ENCODE measurements at regions not wholly inside any gene's neighbourhood (a gene's known extent, or its start where the extent isn't known, plus 50 kb on each side); places are given as distances from the start of the nearest gene placed in this dataset.

DNA sequence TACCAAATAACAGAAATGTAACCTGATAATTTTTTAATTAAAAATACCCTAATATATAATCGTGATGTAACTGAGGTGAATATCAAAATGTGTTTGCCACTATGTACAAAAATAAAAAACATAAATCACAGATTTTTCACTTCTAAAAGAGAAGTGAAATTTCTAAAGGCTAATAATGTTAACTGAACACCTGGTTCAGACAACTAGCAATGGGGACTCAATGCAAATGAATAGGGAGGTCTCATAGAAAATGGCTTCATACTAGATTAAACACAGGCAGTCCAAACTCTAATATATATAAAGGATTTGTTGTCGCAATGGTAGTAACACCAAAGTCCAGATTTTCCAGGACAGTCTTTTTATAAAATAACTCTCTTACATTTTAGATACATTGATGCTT, 365.4 kb upstream of the ATP2B1 start:
- DNase-seq, result no peak

DNA sequence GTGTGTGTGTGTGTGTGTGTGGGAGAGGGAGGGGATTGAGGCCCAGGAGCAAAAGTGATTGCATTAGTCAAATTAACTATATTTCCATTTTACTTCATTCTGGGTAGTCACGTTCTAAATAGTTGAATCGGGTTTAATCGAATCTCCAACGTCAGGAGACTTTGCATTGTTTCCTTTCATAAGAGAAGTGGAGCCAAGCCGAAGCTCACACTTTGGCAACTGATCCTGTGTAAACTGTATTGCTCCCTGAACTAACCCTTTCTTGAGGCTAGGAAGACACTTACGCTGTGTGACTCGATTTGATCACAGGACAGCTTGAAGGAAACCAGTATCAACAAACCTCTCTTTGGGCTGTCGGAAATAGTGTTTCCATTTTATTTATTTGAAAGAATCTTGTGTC, 363.4 kb upstream of the ATP2B1 start:
- no peak for DNase-seq

DNA sequence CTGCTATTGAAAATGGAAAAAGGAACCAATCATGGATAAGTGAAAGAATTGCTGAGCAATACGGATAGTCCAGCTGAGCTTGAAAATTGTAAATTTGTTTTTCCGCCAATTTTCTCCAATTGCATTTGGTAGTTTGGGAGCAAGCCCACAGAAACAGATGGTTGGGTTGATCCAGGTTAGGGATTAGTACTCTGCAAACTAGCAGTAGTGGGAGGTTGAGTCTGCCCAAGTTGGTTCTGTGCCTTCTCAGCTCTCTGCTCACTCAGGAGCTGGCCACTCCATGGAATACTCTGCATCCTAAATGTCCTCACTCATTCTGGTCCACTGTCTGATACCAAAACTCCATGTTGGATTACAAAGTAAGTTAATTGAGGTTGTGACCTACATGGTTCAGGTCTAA, 361.1 kb upstream of the ATP2B1 start:
- DNase-seq, result no peak

DNA sequence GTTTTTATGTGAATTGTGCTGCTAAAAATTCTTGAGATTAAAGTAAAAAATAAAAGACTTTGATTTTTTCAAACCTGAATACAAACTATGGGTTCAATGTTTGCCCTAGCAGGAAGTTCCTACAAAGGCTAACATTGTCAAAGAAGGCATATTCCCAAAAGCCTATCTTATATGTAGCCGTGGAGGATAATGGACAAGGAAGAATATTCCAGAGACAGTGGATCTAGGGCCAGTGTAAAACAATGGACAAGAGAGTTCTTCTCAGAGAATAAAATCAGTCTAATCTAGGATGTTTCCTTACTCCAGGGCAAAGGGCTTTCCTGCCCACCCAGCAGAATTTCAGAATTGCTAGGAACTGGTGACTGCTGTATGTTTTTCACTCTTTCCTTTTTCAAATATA, 359.2 kb upstream of the ATP2B1 start:
- DNase-seq, result no peak

DNA sequence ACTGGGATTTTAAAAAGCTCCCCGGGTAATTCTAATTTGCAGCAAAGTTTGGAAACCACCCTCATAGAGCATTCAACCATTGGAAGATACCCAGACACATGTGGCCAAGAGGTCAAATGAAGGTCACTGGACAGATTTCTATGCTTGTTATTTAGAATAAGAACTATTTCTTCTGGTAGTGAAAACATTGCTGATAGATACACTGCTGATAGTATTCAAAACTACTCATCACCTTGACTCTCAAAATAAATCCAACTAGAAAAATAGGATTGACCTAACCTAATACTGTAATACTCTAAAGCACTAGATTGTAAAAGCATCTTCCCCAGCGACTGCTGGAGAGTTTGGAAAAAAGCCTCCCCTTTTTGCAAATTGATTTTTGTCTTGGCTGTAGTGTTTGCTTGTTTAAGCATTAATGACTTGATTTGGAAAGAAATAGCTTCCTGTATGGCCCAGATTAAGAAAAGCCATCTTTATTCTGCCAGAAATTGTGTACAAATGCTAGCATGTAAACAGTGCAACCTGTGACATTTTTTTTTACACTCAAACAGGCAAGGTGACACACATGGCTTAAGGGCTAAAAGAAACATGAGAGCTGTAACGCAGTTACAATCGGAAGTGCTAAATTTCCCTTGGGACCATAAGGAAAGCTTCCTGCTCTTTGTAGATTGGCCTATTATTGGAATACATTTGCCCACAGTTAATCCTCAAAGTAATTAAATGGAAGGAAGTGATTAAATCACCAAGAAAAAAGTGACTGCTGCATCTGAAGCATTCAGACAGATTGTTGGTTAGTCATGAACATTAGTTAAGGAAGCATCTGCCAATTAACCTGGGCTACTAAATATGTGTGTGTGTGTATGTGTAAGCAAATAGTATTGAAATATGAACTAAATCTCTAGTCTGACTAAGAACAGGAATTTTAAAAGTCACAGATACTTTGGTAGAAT, 356.5 kb upstream of the ATP2B1 start:
- DNase-seq, result no peak

DNA sequence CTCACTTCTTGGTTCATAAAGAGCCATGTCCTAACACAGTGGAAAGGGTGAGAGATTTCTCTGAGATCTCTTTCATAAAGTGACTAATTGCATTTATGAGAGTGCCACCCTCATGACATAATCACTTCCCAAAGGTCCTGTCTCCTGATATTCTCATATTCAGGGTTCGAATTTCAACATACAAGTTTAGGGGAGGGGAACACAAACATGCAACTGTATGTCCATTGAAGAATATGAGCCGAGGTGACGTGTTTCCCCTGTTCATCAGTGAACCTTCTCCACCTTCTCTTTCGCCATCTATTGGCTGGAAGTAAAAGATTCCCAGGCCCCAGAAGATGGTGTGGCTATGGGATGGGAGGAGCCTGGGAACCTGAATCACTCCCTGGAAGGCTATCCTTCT, 354.2 kb upstream of the ATP2B1 start:
- DNase-seq, result no peak

DNA sequence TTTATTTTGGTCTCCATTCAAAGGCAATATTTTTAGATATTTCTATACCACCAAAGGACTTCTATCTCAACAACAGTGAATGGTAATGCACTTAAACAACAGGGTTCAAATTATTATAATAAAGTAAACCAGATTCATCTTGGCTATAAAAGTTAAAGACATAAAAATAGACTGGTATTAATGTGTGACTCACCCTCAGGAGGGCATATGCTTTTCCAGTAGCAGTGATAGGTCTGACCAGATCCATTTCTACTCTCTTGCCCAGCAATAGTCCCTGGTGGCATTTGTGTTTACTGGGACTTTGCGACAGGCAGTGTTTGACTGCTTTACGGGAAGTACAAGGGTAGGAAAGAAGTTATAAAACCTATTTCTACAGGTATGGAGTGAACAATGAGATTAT, 353.2 kb upstream of the ATP2B1 start:
- no peak for DNase-seq

DNA sequence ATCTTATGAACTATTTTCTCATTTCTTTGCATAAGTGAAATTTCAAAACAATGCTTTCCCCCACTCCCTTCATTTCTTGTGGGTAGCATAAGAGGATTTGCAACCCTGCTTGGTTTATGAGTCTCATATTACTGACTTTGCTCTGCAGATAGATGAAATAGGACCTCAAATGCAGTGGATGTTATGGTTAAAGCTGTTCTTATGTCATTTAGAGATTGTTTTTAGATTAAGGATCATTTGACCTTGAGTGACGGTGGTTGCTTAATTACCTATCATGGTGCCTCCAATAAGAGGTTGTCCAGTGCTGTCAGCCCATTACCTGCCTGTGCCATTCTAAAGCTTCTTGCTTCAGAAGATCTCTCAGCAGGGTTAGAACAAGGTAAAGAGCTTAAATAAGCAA, 351.4 kb upstream of the ATP2B1 start:
- DNase-seq, result no peak

DNA sequence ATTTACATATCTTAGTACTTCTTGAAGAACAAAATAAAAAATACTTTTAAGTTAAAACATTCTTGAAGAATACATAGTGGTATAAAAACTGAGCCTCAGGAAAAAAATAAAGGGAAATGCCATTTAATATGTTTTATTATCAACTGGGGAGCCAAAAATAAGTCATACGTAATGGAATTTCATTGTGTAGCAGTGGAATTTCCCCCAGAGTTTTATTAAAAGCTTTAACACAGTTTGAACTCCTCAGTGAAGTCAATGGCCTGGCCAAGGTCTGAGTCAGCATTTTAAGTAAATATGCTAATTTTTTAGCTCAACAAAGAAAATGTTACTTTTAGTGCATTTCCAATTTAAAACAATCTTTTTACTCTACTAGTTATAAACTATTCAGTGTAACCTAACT, 350.1 kb upstream of the ATP2B1 start:
- no peak for DNase-seq

DNA sequence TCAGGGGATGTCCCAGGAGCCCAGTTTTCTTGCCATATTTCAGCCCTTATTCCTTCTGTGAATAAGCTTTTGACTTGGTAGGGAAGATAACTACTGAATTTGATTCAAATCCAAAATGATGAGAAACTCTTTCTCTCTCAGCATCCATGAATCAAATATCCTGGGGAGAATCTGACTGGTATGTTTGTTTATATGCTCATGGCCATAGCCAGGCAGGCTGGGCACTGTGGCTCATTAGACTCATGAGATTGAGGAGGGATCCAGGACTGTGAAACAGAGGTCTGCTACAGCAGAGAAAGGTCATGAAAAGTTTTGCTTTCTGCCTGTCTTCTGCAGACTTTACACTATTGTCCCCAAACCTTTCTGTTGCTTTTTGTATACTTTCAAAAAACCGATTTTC, 346.4 kb upstream of the ATP2B1 start:
- no peak for DNase-seq

DNA sequence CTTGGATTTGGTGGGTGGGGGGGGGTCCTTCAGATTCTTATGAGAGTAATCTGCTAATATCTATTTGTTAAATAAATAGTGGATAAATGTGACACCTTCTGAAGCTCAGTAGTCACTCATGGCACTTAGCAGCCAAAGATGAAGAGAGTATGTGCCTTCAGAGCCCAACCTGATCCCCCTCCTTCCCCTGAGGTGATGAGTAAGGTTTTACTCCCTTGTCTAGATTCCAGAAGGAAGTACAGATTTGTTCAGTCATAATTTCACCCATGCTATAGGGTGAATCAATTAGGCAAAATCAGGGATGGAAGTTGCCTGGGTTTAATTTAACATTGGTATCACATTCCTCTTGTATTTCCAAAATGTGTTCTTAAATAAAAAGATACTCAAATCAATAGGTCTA, 340.3 kb upstream of the ATP2B1 start:
- DNase-seq, result no peak

DNA sequence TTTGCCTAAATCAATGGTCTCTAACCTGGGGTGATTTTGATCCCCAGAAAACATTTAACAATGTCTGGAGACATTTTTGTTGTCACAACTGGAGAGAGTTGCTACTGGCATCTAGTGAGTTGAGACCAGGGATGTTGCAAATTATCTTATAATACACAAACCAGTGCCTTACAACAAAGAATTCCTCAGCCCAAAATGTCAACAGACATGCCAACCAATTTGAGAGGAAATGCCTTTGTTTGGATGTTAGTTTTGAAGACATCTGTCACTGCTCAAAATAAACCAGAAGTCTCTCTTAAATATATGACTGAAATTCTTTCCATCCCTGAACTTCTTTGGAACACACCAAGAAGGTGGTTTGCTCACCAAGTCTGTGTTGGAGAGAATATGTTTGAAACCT, 336.9 kb upstream of the ATP2B1 start:
- DNase-seq, result no peak

DNA sequence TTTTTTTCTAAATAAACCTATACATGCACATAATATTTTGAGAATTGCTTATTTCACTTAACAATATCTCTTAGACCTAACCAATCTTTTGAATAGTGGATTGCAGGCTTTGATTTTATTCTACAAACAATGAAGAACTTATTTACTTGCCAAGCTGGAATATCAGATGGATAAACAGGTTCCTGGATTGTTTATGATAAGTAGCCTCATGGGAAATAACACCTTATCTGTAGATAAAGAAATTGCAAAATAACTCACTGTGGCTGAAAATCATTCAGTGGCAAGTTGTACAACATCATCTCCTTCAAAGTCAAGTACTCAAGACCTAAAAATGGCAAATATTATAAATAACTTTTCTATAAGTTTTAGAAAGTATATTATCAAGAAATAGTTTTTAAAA, 335.4 kb upstream of the ATP2B1 start:
- no peak for DNase-seq

DNA sequence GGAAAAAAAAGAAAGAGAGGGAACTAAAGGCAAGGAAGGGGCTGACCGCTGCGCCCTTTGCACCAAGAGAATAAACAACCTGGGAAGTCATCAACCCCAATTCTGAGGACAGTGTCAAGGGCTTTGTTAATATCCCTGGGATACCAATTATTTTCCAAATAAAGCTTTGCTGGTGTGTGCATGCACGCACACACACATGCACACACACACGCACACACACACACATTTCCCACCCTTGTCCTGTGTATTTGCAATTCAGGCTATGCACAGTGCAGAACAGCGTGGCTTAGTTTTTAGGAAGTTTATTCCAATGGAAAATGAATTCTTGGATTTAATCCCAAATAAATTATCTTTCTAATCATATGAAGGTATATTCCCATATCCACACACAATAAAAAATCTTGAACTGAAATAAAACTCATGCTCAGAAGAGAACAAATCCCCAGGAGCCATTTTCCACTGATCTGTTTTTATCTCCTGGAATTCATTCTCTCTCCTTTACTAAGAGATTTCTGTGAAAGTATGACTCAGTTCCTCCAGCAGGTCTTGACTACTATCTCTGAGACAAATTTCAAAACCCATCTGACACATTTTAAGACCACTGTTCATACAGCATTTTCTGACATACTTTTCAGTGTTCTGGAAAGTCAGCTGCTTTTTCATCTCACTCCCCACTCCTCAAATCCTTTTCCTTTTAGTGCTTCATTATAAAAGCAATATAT, 334.4 kb upstream of the ATP2B1 start:
- no peak for DNase-seq

DNA sequence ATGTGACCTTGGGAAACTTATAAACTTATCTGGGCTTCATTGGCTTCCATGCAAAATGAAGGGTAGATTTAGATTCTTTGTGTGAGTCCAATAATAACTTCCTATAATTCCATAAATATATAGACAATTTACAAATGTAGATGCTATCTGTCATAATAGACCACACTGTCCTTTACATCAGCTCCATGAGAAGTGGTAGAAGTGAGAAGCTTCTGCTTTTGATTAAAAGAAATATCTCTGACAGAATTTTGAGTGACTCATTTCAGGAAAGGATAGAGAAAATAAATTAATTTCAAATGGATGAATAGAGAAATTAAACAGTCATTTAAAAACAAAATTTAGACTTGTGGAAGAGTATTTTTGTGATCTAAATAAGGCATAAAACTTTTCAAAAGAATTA, 329.7 kb upstream of the ATP2B1 start:
- DNase-seq, result no peak

DNA sequence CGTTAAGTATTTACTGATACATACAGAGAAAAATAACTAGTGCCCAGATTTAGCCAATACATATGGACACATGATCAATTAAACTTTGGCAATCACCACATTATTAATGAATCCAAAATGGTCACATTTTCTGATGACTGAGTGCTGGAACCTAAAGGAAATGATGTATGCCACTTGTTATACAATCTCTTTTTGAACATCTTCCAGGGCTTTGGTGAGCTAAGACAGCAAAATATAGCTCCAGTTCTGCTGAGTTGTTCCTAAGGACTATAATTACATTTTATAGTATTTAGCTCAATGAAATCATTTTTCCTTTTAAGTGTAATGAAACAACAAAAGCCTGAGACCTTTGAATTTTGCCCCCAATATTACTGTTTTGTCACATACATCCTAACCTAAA, 329.1 kb upstream of the ATP2B1 start:
- no peak for DNase-seq

DNA sequence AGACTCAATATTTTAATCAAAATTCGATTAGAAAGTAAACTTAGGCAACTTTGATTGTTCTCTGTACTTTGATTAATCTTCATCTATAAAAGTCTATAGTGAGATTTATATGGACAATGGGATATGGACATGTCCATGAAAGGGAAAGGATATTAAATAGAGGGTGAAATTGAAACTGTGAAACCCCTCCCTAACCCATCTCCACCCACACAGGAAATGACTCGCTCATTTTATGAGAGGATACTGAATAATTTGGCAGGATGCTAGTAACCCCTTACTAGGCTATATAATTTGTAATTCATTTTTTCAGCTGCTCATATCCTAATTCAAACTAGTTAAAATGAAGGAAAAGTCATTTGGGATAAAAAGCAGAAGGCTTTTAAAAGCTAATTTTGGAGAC, 328.0 kb upstream of the ATP2B1 start:
- no peak for DNase-seq

DNA sequence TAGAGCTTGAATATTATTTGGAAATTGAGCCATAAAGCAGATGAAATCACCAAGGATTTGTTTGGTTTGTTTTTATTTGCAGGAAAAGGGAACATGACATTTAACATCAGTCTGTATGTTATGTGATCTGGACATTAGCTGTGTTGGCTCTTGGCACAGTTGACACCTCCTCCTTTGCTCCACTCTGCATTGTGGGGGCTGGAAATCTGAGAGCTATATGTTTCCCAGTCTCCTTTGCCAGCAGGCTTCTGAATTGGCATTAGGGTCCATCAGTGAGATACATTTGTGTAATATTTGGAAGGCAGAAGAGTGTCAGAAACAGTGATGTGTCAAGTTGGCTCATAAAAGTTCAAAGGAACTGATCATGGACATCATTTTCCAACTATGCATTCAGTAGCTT, 322.1 kb upstream of the ATP2B1 start:
- no peak for DNase-seq

DNA sequence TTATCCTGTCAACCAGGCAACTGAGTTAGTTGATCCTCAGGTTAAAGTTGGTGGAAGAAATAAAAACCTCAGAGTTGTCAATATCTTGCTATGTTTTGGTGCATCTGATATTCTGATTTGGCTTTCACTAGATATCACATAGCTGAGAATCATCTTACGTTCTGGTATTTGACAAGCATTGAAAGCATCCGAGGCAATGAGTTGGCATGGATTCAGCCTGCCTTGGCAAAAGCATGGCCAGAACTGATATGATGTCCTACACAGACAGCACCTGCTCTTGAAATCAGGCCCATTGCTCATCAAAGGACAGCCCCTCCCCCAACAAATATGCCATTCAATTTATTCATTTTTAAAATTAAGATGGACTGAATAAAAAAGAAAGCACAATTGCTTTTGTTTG, 320.7 kb upstream of the ATP2B1 start:
- no peak for DNase-seq

DNA sequence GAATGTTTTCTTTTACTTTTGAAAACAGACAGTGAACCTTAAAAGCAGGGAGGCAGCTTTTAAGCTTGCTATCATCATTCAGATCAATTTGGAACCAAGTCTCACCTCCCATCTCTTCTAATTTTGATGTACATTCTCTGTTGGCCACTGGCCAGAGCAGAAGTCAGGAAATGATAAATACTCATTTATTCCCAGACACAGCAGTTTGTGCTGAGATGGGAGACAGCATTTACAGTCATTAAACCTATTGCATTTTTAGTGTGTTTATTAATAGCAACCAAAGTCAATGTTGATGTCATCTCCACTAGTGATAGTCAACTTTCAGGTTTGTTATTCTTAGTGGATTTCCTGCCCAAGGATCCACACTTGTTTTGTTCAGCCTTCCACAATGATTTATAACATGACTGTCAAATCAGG, 320.0 kb upstream of the ATP2B1 start:
- no peak for DNase-seq

DNA sequence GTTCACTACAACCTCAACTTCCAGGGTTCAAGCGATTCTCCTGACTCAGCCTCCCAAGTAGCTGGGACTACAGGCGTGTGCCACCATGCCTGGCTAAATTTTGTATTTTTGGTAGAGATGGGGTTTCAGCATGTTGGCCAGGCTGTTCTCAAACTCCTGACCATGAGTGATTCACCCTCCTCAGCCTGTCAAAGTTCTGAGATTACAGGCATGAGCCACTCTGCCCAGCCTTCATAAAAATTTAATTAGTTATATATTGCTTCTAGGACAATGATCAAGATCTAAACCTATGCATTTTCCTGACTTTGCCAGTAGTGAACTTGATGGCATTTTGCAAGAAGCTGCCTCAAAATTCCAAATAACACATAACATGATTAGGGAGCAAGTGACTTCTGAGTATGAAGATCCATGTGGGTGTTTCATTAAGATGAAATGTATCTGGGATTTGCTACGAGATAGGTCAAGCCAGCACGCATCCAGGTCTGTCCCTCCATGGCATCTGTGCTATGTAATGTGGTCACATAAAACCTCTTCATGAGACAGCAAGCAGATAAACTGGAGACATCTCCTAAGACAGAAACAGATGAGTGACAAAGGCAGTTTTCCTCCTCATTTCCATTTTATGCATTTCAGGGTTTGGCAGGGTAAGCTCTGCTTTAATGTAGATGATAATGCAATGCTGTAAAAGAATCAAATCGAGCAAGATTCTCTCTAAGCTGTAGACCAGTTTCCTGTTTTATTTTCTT, 319.4 kb upstream of the ATP2B1 start:
- no peak for DNase-seq

DNA sequence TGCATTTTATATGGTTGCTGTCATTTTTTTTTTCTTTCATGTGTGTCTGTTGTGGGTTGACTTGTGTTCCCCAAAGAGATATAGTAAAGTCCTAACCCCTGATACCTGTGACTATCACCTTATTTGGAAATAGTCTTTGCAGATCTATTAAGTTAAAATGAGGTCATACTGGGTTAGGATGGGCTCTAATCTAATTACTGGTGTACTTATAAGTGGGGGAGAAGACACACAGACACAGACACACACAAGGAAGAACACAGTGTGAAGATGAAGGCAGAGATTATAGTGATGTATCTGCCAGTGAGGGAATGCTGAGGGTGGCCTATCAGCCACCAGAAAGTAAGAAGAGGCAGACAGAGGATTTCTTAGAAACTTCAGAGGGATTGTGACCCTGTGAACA, 318.4 kb upstream of the ATP2B1 start:
- DNase-seq, result no peak

DNA sequence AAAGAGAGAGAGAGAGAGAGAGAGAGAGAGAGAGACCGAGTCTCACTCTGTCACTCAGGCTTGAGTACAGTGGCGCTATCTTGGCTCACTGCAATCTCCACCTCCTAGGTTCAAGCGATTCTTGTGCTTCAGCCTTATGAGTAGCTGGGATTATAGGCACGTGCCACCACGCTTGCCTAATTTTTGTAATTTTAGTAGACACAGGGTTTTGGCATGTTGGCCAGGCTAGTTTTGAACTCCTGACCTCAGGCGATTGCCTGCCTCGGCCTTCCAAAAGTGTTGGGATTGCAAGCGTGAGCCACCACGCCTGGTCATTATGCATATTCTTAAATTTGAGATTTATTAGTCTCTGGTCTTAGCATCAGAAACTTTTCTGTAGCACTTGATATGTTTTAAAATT, 317.9 kb upstream of the ATP2B1 start:
- DNase-seq, result no peak

All from right kidney (tissue), 1 donor.